ENCODE measurements at regions not wholly inside any gene's neighbourhood (a gene's known extent, or its start where the extent isn't known, plus 50 kb on each side); places are given as distances from the start of the nearest gene placed in this dataset.

- Histone ChIP-seq H2BK120ac (ENCODE audit: low read depth, low read length) (no peak overlapping the region), H3K9ac (ENCODE audit: low read depth, low read length) (no peak overlapping the region), H2BK15ac (ENCODE audit: low read depth, low read length) (no peak overlapping the region), H3K79me1 (ENCODE audit: low read depth in 1 of 2, low read length in 2 of 2) (no peaks in the 10 kb centered on the region), H3K14ac (replicated peaks; ENCODE audit: low read depth, low read length) (no peak overlapping the region), H3K18ac (ENCODE audit: low read depth, low read length) (no peak overlapping the region), H2AK5ac (ENCODE audit: low read depth, low read length) (no peak overlapping the region), H2BK20ac (ENCODE audit: low read depth, low read length) (no peak overlapping the region), H3K4me2 (ENCODE audit: low read depth, low read length) (no peak overlapping the region), H3K27ac (ENCODE audit: insufficient read depth, low read length) (no peak overlapping the region), H3K9me3 (ENCODE audit: control insufficient read depth, insufficient read depth, low read length) (peaks cover 10% of the 10 kb centered on the region), H2AFZ (replicated peaks; ENCODE audit: low read length, poor library complexity) (no peak overlapping the region), H4K20me1 (ENCODE audit: insufficient read depth, low read length) (no peaks in the 10 kb centered on the region), H3K4me3 (ENCODE audit: insufficient read depth, low read depth, low read length) (no peak overlapping the region), H3K56ac (ENCODE audit: extremely low read depth, insufficient read depth, low read length) (no peak overlapping the region), H3K36me3 (ENCODE audit: control insufficient read depth, insufficient read depth, low read length) (no peaks in the 10 kb centered on the region), H2AK9ac (replicated peaks; ENCODE audit: low read depth, low read length, poor library complexity) (no peak overlapping the region), H2BK5ac (ENCODE audit: low read depth, low read length, poor library complexity, severe bottlenecking) (no peak overlapping the region), H4K8ac (ENCODE audit: low read depth in 2 of 2, low read length in 2 of 2) (no peak overlapping the region), H4K91ac (ENCODE audit: insufficient read depth, low read depth, low read length) (no peak overlapping the region), H3K23ac (ENCODE audit: low read depth, low read length) (no peak overlapping the region), H4K5ac (ENCODE audit: low read depth, low read length) (no peak overlapping the region), H3K27me3 (ENCODE audit: control insufficient read depth, insufficient read depth, low read length) (no peaks in the 10 kb centered on the region), H3K4ac (ENCODE audit: low read depth, low read length) (no peak overlapping the region), H3K9me1 (ENCODE audit: insufficient read depth, low read length) (no peaks in the 10 kb centered on the region), H3K4me1 (ENCODE audit: control insufficient read depth, insufficient read depth, low read length) (no peaks in the 10 kb centered on the region)
- POLR2A ChIA-PET (ENCODE audit: unreplicated experiment): no interaction called here
- in situ Hi-C loops (cut with MboI; ENCODE audit: low sequenced_read_pairs) (no loop called here), intact Hi-C loops (cut with micrococcal nuclease) (no loop called here), dilution Hi-C loops (cut with HindIII; ENCODE audit: low sequenced_read_pairs, unreplicated experiment) (no loop called here)
- no CpG with 5 or more reads among the region's 2 CpGs for WGBS, 2 experiments (ENCODE audit: extremely low coverage in 2 of 2, insufficient read length in 1 of 2)
- ATAC-seq (ENCODE audit: low read depth): no peak
- no peak for DNase-seq
- CTCF ChIA-PET: no interaction called here
- TF ChIP-seq ELK1 (IDR thresholded peaks at IDR 0.05; ENCODE audit: borderline replicate concordance, low read depth, low read length) (no peak), CTCF (conservative IDR thresholded peaks at IDR 0.05; ENCODE audit: low read depth, low read length) (no peak), CHD1 (IDR thresholded peaks at IDR 0.05; ENCODE audit: low read depth, low read length) (no peak), RFX5 (IDR thresholded peaks at IDR 0.05; ENCODE audit: low read depth, low read length) (no peak), NFE2L2 (IDR thresholded peaks at IDR 0.05; ENCODE audit: low read depth, low read length) (no peak)
- BruUV-seq (replicated peaks): no TSS peak
Measured at GRCh38 chr11:97751952-97752351, 1268.8 kb upstream of the CNTN5 start.

All from IMR-90 (cell line).